Right cardiac atrium (tissue), 5 donors: ENCODE measurements at regions not wholly inside any gene's neighbourhood (a gene's known extent, or its start where the extent isn't known, plus 50 kb on each side); places are given as distances from the start of the nearest gene placed in this dataset.

ENCODE experiments used
- ATAC-seq, 2 donors: fragments of 200-7000 bp; cut with Tn5 transposase; one replicate each; pipeline versions ENCODE4 v1.8.0 to v1.9.1; 2020; ENCODE audit warnings: moderate library complexity in 2 of 2, mild to moderate bottlenecking in 1 of 2
- DNase-seq, 3 donors: peaks; one replicate each; pipeline ENCODE4 v3.0.0-alpha.2; 2020
- H3K27ac ChIP-seq: one replicate; pipeline ENCODE4 v1.5.1; 2013; ENCODE audit warnings: mild to moderate bottlenecking, low read length, control low read depth, moderate library complexity
- H3K27me3 ChIP-seq: one replicate; pipeline ENCODE4 v1.6.1; 2013; ENCODE audit not compliant: control insufficient read depth, insufficient read depth
- H3K4me1 ChIP-seq: one replicate; pipeline ENCODE4 v1.6.1; 2013; ENCODE audit warnings: low read length; ENCODE audit not compliant: control insufficient read depth, insufficient read depth
- H3K4me3 ChIP-seq: one replicate; pipeline ENCODE4 v1.5.1; 2013; ENCODE audit warnings: low read length, control low read depth
- H3K9me3 ChIP-seq: one replicate; pipeline ENCODE4 v1.6.1; 2013; ENCODE audit warnings: low read length; ENCODE audit not compliant: control insufficient read depth
- WGBS: extraction: QIAGEN DNeasy Blood & Tissue Kit; methylation state at CpG from one replicate; pipeline ENCODE4 v1.1.7; 2013; 5-methylcytosine and 5-hydroxymethylcytosine counted together
- intact Hi-C, 4 donors: fragments of 100-400 bp; cut with DNase I; formaldehyde crosslinking; loops; one replicate each; pipeline versions ENCODE4 v1.11.0 to v1.14.0; 2022 to 2023
- donor health status: healthy with polysubstance abuse.
- donor health status: DM: no; HTN: yes; CAD: no.
- donor health status: DM: no; HTN: no; CAD: no.
- donor health status: DM: no; HTN: yes; CAD: no; lungs with severe emphysema.
- donor health status: DM: yes; HTN: yes; CAD: no.

DNA sequence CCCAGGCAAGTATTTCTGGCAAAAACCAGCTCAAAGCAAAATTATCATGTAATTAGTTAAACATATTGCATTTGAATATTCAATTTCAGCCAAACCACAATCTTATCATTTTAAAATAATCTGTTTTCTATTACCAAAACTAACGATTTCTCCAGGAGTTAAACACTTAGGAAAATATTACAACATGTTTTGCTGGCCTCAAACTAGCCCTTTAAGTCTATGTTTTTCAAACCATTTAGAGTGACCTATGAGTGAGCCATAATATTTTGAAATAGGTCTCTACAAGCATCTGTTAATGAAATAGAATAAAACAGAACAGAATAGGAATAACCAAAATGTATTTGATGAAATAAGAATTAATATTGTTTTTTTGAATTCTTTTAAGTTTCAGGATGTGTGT is 370.9 kb downstream of the COL12A1 start:
- Histone ChIP-seq H3K4me3 (no peak overlapping the region), H3K27ac (no peak overlapping the region), H3K9me3 (no peaks in the 10 kb centered on the region), H3K4me1 (no peaks in the 10 kb centered on the region), H3K27me3 (no peaks in the 10 kb centered on the region)
- DNase-seq (no peak), ATAC-seq (no peak)
- WGBS, result 23% methylated on average over 1 of the region's 1 CpG
- intact Hi-C loops, result no loop called here

DNA sequence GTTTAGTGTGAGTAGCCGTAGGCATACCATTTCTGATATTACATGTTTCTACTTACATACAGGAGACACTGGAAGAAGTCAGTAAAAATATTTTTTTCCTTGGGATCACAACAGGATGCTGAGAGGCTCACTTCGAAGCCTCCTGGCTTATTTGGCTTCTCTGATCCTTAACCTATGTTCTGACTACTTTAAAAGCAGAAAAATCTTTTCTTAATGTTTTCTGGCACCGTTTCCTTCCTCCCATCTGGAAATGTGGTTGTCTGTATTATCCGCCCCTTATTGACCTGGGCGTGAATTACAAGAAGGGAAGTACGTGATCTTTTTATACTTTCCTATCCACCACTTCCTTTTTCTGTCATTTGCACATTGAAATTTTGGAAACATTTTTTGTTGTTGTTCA is 379.6 kb downstream of the COL12A1 start:
- Histone ChIP-seq H3K4me1 (no peaks in the 10 kb centered on the region), H3K27me3 (no peaks in the 10 kb centered on the region), H3K27ac (no peak overlapping the region), H3K9me3 (no peaks in the 10 kb centered on the region), H3K4me3 (no peak overlapping the region)
- intact Hi-C loops, result no loop called here
- DNase-seq (no peak), ATAC-seq (no peak)
- 40% methylated on average over 6 of the region's 6 CpGs for WGBS

DNA sequence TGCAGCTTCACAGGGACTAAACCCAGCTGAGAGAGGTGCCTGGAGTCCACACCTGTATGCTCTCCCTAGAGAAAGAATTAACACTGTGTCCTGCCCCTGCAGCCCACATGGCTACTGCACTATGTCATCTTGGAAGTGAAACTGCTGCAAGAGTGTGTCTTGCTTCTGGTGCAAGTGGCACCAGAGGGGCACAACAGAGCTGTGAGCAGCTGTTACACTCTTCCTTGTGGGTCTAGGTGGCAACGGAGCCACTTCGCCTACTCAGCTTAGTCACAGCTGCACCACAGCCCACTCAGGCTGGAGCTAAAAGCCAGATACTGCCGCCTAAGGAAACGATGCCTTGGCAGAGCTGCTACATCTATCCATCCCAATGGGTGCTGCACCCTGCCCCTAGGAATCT is 391.4 kb downstream of the COL12A1 start:
- 85% methylated on average over 4 of the region's 4 CpGs for WGBS
- H3K27me3 ChIP-seq, result no peaks in the 10 kb centered on the region

DNA sequence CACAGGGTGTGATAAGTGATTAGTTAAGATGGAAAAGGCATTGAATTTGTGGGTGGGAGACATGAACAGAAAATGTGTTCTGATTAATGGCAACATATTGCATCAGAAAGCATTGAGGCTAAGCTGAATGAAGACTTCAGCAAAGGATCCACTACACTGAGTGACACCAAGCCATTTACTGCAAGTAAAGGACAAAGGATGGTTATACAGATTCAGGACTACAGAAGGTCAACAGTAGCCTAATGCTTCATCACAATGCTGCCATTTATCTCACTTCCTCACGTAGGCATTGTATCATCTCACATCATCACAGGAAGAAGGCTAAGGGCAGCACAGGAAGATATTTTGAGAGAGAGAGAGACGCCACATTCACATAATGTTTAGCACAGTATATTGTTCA is 398.2 kb downstream of the COL12A1 start:
- Histone ChIP-seq H3K9me3 (no peaks in the 10 kb centered on the region), H3K4me3 (no peak overlapping the region), H3K4me1 (no peaks in the 10 kb centered on the region), H3K27me3 (no peaks in the 10 kb centered on the region), H3K27ac (no peak overlapping the region)
- ATAC-seq (no peak), DNase-seq (no peak)
- intact Hi-C loops, result no loop called here
- WGBS, result 64% methylated on average over 2 of the region's 2 CpGs

More for the DNA sequence above, 391.4 kb downstream of the COL12A1 start:
- DNase-seq (no peak), ATAC-seq (no peak)
- no peak overlapping the region for H3K27ac ChIP-seq
- H3K4me1 ChIP-seq, result no peaks in the 10 kb centered on the region
- H3K9me3 ChIP-seq, result peaks cover 2% of the 10 kb centered on the region
- H3K4me3 ChIP-seq, result no peak overlapping the region
- intact Hi-C loops, result no loop called here

DNA sequence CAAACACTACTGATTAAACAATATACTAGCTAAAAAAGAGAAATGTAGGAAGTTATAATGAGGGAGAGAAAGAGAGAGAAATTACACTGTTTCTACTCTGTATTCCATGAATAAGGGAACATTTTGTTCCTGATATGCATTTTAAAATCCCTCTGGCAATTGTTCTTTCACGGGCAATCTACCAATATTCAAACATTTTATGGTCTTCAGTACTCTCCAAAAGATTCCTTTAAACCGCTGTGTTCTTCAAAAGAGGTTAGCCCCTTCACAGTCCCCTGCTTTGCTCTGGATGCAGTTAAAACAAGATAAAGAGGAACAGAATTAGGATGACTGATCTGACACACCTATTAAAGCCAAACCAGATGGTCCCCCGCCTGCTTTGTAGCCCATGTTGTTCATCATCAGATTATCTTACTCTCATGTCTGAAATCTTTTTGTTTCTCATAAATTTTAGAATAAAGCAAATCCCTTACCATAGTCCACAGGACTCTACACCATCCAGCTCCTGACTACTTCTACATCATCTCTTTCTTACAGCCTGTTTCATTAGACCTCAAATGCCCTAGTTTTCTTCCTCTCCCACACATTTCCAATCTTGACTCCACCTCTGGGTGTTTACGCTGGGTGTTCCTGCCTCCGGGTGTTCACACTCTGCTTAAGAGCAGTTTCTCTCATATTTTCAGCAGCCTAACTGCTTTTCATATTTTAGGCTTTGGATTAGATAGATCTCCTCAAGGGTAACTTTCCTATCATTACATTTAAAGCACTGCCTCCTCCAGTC is 399.7 kb downstream of the COL12A1 start:
- no peaks in the 10 kb centered on the region for H3K9me3 ChIP-seq
- H3K27ac ChIP-seq, result peak overlapping the region; percentile 37
- peak in 1 of 3 donors; percentile 51 for DNase-seq
- intact Hi-C loops, result no loop called here
- 54% methylated on average over 5 of the region's 5 CpGs for WGBS
- no peaks in the 10 kb centered on the region for H3K27me3 ChIP-seq
- ATAC-seq, result peak; percentile 45 to 92
- H3K4me3 ChIP-seq, result no peak overlapping the region
- no peaks in the 10 kb centered on the region for H3K4me1 ChIP-seq

DNA sequence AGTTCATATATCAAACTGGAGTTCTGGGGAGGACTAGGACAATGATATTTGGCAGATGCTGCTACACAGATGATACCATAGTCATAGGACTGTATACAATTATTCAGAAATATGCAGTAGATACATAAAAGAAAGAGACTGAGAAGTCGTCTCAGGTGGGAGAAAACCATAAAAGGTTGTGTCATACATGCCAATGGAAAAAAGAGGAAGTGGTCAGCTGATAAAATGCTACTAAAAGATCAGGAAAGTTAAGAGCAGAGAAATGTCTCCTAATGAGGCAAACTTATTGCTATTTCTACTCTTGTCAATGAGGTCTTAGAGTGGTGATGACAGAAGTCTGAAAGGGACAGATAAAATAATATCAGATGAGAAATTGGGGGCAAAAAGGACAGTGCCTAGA is 407.6 kb downstream of the COL12A1 start:
- ATAC-seq, result no peak
- Histone ChIP-seq H3K27ac (no peak overlapping the region), H3K4me3 (no peak overlapping the region), H3K4me1 (no peaks in the 10 kb centered on the region), H3K27me3 (no peaks in the 10 kb centered on the region), H3K9me3 (peaks cover 2% of the 10 kb centered on the region)
- DNase-seq, result no peak
- WGBS, result 69% methylated on average over 1 of the region's 1 CpG
- intact Hi-C loops, result no loop called here

DNA sequence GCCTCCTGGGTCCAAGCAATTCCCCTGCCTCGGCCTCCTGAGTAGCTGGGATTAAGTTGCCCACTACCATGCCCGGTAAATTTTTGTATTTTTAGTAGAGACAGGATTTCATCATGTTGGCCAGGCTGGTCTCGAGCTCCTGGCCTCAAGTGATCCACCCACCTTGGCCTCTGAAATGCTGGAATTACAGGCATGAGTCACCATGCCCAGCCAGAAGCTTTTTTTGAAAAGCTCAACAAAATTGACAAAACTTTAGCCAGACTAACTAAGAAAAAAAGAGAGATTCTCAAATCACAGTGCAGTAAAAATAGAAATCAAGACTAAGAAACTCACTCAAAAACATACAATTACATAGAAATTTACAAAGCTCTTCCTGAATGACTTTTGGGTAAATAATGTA is 420.6 kb downstream of the COL12A1 start:
- intact Hi-C loops, result no loop called here
- Histone ChIP-seq H3K4me1 (no peaks in the 10 kb centered on the region), H3K27me3 (no peaks in the 10 kb centered on the region), H3K27ac (no peak overlapping the region), H3K9me3 (no peaks in the 10 kb centered on the region), H3K4me3 (no peak overlapping the region)
- ATAC-seq (no peak), DNase-seq (no peak)
- WGBS, result 69% methylated on average over 3 of the region's 3 CpGs

DNA sequence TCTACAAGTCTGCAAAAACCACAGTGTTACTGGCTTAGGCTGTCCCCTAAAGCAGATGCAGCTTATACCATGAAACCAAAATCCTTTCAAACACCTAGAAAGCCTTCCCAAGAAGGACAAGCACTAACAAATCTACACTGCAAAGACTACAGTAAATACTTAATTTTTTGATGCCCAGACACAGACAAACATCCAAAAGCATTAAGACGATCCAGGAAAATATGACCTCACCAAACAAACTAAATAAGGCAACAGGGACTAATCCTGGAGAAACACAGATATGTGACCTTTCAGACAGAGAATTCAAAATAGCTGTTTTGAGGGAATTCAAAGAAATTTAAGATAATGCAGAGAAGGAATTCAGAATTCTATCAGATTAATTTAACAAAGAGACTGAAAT is 423.5 kb downstream of the COL12A1 start:
- Histone ChIP-seq H3K4me3 (no peak overlapping the region), H3K4me1 (no peaks in the 10 kb centered on the region), H3K9me3 (no peaks in the 10 kb centered on the region), H3K27ac (no peak overlapping the region), H3K27me3 (no peaks in the 10 kb centered on the region)
- DNase-seq (no peak), ATAC-seq (no peak)
- WGBS, result 31% methylated on average over 1 of the region's 1 CpG
- intact Hi-C loops, result no loop called here

DNA sequence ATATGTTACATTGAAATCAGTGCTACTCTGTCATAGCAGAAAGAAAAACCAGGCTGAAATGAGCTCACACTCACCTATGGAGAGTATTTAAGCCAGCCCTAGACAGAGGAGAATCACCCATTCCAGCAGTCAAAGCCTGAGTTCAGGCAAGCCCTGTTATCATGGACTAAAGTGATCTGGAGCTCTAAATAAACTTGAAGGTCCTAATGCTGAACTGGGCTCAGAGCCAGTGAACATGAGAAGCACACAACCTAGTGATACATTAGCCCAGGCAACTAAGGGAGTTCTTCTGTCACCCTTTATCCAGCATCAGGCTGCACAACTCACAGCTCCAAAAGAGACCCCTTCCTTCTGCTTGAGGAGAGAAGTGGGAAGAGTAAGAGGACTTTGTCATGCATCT is 425.0 kb downstream of the COL12A1 start:
- Histone ChIP-seq H3K9me3 (no peaks in the 10 kb centered on the region), H3K4me1 (no peaks in the 10 kb centered on the region), H3K27ac (no peak overlapping the region), H3K27me3 (no peaks in the 10 kb centered on the region), H3K4me3 (no peak overlapping the region)
- DNase-seq, result no peak
- intact Hi-C loops, result no loop called here
- no peak for ATAC-seq

DNA sequence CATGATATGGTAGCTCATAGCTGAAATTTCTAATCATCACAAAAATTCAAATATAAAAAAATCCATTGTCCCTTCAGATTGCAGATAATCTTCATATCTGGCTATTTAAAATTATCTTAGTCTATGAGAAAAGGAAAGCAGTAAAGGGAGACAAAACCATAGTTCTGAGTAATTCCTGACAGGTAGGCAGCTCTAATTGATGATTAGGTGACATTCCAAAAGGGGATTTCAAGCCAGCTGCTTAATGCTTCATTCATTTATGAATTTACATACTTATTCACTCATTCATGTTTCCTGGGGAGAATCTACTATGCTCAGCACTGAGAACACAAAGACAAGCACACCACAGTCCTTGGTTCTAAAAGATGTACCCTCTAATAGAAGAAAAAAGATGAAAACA is 437.1 kb downstream of the COL12A1 start:
- ATAC-seq (no peak), DNase-seq (no peak)
- Histone ChIP-seq H3K27me3 (no peaks in the 10 kb centered on the region), H3K4me3 (no peak overlapping the region), H3K4me1 (no peaks in the 10 kb centered on the region), H3K9me3 (no peaks in the 10 kb centered on the region), H3K27ac (no peak overlapping the region)
- intact Hi-C loops, result no loop called here

DNA sequence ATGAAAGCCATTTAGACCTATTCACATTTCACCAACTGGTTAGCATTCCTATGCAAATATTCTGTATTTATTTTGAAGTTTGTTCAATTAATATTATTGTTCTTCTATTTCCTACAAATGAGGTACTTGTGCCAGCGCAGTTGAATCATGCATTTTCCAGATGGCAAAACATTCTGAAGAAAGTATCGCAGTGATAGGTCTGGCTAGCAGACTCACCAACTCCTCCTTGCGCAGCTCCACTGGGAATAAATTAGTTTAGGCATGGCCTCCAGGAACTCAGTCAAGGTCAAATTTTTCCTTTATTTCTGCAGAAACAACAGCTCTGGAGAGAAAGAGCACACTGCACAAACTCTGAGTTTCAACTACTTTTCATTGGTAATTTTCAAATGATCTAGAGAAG is 437.7 kb downstream of the COL12A1 start:
- intact Hi-C loops, result no loop called here
- Histone ChIP-seq H3K9me3 (no peaks in the 10 kb centered on the region), H3K27ac (no peak overlapping the region), H3K4me1 (no peaks in the 10 kb centered on the region), H3K27me3 (no peaks in the 10 kb centered on the region), H3K4me3 (no peak overlapping the region)
- DNase-seq (no peak), ATAC-seq (no peak)
- WGBS, result 47% methylated on average over 3 of the region's 3 CpGs

DNA sequence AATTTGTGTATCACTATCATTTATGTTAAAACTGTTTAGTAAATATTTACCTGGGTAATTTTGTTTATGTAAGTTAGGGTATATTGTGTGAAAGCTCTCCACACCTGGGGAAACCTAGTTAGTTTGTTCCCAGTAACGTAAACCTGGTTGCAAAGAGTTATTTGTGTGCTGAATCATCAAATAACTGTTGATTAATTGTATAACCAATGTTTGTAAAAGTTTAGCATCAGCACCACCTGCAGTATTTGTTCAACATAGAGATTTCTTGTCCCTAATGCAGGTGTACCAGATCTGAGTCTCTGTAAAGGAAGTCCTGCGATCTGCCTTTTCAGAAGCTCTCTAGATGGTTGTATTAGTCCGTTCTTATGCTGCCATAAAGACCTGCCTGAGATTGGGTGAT is 440.4 kb downstream of the COL12A1 start:
- Histone ChIP-seq H3K9me3 (no peaks in the 10 kb centered on the region), H3K4me1 (no peaks in the 10 kb centered on the region), H3K27ac (no peak overlapping the region), H3K27me3 (no peaks in the 10 kb centered on the region), H3K4me3 (no peak overlapping the region)
- no peak for DNase-seq
- intact Hi-C loops, result no loop called here
- no peak for ATAC-seq
- WGBS, result 75% methylated on average over 3 of the region's 3 CpGs
